Small intestine (tissue), 7 donors: ENCODE measurements at regions not wholly inside any gene's neighbourhood (a gene's known extent, or its start where the extent isn't known, plus 50 kb on each side); places are given as distances from the start of the nearest gene placed in this dataset.

Experiments used
- DNase-seq, 2 donors: peaks; one replicate each; pipeline versions ENCODE4 v3.0.0 to v3.0.0-alpha.2; 2013
- FAIRE-seq: peaks from 2 replicates; lab custom pipeline; 2012; peaks lifted over from hg19 to GRCh38; lab: Jason Lieb, UNC
- H3K27ac ChIP-seq, 3 donors: one replicate each; pipeline ENCODE4 v1.5.1; 2013; ENCODE audit warnings: low read length in 2 of 3, mild to moderate bottlenecking in 2 of 3, control low read depth in 1 of 3, inconsistent platforms in 1 of 3, low read depth in 1 of 3, moderate library complexity in 1 of 3
- H3K27me3 ChIP-seq, 3 donors: one replicate each; pipeline ENCODE4 v1.6.1; 2013; ENCODE audit warnings: low read length in 3 of 3, inconsistent platforms in 1 of 3; ENCODE audit not compliant: control insufficient read depth in 3 of 3, insufficient read depth in 3 of 3
- H3K36me3 ChIP-seq, 3 donors: one replicate each; pipeline ENCODE4 v1.6.1; 2013; ENCODE audit warnings: low read length in 3 of 3, inconsistent platforms in 1 of 3, low read depth in 1 of 3, mild to moderate bottlenecking in 1 of 3, moderate library complexity in 1 of 3; ENCODE audit not compliant: control insufficient read depth in 3 of 3, insufficient read depth in 2 of 3
- H3K4me1 ChIP-seq, 3 donors: one replicate each; pipeline ENCODE4 v1.6.1; 2013; ENCODE audit warnings: low read length in 2 of 3, inconsistent platforms in 1 of 3, low read depth in 1 of 3, mild to moderate bottlenecking in 1 of 3, moderate library complexity in 1 of 3; ENCODE audit not compliant: control insufficient read depth in 3 of 3, insufficient read depth in 2 of 3
- H3K4me3 ChIP-seq, 3 donors: one replicate each; pipeline ENCODE4 v1.5.1; 2013; ENCODE audit warnings: low read length in 3 of 3, control low read depth in 1 of 3, inconsistent platforms in 1 of 3, low read depth in 1 of 3, mild to moderate bottlenecking in 1 of 3, moderate library complexity in 1 of 3
- H3K9me3 ChIP-seq, 2 donors: one replicate each; pipeline ENCODE4 v1.6.1; 2013; ENCODE audit warnings: low read depth in 1 of 2, low read length in 1 of 2; ENCODE audit not compliant: control insufficient read depth in 2 of 2, insufficient read depth in 1 of 2
- WGBS, 3 donors: extraction: QIAGEN DNeasy Blood & Tissue Kit; methylation state at CpG; one replicate each; pipeline ENCODE4 v1.1.7; 2013; 5-methylcytosine and 5-hydroxymethylcytosine counted together
- donor health status: healthy with polysubstance abuse.
- donor health status: control.
- donor health status: control.
- donor health status: Bipolar disorder and iron deficiency.
- donor health status: healthy.

DNA sequence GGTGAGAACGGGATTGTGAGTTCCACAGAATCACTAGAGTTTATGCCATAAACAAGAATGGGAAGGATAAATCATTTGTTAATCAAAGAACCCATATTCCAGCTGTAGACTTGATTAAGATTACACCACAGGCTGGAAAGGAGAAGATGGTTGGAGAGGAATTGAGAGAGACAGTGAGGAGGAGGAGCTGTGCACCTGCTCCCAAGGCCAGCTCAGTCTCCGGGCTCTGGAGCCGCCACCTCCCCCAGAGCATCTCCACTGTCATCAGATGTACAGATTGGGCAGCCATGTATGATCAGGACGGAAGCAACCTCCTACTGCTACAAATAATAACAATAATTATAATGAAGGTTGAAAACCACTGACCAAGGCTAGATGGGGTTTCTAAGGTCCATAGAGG is 170.0 kb downstream of the MINAR1 start:
- WGBS, 3 donors = 80 to 87% (median 86%) methylated on average over 4 of the region's 4 CpGs
- Histone ChIP-seq H3K4me1 (no peaks in the 10 kb centered on the region), H3K36me3 (no peaks in the 10 kb centered on the region), H3K9me3 (no peaks in the 10 kb centered on the region), H3K27ac (no peak overlapping the region), H3K4me3 (no peak overlapping the region), H3K27me3 (peaks cover 0 to 4% (median 0%) of the 10 kb centered on the region in 3 donors)
- FAIRE-seq = no peak
- DNase-seq = no peak

DNA sequence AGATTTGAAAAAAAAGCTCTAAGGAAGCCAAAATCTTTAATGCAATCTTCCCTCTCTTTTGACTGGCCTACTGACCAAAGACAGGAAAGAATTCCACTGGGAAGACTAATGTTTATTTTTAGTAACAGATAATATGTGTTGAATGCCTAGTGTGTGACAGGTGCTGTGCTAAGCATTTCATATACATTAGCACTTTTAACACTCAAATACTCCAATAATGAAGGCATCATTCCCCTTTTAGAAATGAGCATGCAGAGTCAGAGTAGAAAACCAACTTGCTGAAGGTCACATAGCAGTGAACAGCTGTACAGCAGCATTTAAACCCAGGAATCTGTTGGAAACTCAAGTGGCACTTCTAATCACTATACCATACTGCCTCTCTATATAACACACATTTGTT is 170.6 kb downstream of the MINAR1 start:
- Histone ChIP-seq H3K27ac (no peak overlapping the region), H3K4me3 (no peak overlapping the region), H3K4me1 (no peaks in the 10 kb centered on the region), H3K27me3 (peaks cover 0 to 4% (median 0%) of the 10 kb centered on the region in 3 donors), H3K36me3 (no peaks in the 10 kb centered on the region), H3K9me3 (no peaks in the 10 kb centered on the region)
- FAIRE-seq = no peak
- DNase-seq = no peak

DNA sequence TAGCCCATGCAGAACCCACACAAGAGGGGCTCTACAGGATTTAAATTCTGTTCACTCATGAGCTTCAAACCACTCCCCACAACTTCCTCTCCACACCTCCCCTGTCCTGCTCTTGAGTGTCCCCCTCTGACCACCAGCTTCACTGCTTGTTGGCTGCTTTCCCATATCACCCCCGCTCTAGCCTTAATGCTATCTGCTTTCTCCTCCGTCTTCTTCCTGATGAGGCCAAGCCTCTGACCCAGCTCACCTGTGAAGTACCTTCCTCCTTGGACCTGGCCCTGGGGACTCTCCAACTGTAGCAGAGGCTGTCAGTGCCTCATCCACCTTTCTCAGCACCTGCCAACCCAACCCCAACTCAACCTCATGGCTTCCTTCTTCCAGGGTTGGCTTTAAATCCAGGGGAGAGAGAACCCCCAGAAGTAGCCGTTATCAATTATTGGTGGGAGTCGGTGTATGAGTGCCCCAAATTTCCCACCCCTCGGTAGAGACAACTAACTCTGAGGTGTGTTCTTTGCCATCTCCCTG is 174.8 kb downstream of the MINAR1 start:
- no peaks in the 10 kb centered on the region for H3K9me3 ChIP-seq
- no peak for FAIRE-seq
- H3K36me3 ChIP-seq = no peaks in the 10 kb centered on the region
- H3K27me3 ChIP-seq = peaks cover 0 to 4% (median 0%) of the 10 kb centered on the region in 3 donors
- H3K4me1 ChIP-seq = no peaks in the 10 kb centered on the region
- H3K27ac ChIP-seq = no peak overlapping the region
- H3K4me3 ChIP-seq = no peak overlapping the region
- DNase-seq = no peak
- 83 to 93% (median 89%) methylated on average over 5 of the region's 5 CpGs for WGBS, 3 donors

DNA sequence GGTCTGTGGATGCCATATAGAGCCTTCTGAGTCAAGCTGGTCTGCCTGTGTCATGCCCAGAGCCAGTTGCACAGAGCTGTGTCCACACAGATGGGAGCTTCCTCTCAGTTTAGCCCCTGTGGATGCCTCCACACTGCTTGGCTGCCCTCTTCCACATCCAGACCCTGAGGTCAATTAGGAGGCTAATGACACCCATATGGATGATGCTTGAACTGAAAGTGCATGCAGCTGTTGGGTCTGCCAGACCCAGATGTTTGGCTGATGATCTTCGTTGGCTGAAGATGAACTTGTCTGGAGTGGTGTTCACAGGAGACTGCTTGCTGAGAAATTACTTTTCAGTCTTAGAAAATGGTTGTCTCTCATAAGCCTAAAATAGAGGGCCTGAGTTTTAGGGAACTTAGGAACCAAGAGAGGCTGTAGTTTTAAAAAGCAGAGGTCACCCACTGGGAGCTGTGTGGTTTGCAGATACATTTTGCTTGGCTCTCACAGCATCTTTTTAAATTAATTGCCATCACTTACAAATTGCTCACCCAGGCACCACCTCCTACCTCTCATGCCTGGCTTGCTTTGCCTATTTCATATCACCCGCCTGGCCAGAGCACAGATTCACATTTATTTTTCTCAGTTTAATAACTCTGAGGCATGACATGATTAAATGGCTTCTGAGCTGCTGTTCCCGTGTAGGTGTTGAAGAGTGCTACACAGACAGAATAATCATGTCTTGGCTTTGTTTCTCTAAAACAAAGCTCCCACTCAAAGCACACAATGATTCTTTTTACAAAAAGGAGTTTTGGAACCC is 176.1 kb downstream of the MINAR1 start:
- WGBS, 3 donors = 71 to 86% (median 78%) methylated on average over 3 of the region's 3 CpGs
- Histone ChIP-seq H3K36me3 (no peaks in the 10 kb centered on the region), H3K27ac (no peak overlapping the region), H3K4me1 (no peaks in the 10 kb centered on the region), H3K4me3 (no peak overlapping the region), H3K27me3 (peaks cover 0 to 4% (median 0%) of the 10 kb centered on the region in 3 donors), H3K9me3 (no peaks in the 10 kb centered on the region)
- FAIRE-seq = no peak
- no peak for DNase-seq

DNA sequence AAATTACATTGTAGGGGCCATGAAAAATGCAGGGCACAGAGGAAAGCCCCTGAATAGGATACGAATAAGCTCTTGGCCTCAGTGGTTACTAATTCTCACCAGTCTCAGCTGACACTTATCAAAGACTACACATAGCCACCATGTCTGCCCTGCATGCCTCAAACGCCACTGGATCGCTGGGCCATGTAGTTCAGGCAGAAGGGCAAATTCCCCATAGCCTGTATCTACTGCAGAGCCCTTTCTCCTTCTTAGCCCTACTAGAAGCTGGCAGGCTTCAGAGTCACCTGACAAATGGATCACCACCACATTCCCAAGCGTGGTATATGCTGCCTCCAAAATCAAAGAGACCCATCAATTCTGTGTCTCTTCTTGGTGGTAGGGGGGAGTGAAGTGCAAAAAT is 177.4 kb downstream of the MINAR1 start:
- FAIRE-seq (no peak), DNase-seq (no peak)
- no peaks in the 10 kb centered on the region for H3K36me3 ChIP-seq
- no peak overlapping the region for H3K27ac ChIP-seq
- no peaks in the 10 kb centered on the region for H3K9me3 ChIP-seq
- 85 to 91% (median 87%) methylated on average over 4 of the region's 4 CpGs for WGBS, 3 donors
- H3K4me3 ChIP-seq = no peak overlapping the region
- H3K4me1 ChIP-seq = no peaks in the 10 kb centered on the region
- no peaks in the 10 kb centered on the region for H3K27me3 ChIP-seq

DNA sequence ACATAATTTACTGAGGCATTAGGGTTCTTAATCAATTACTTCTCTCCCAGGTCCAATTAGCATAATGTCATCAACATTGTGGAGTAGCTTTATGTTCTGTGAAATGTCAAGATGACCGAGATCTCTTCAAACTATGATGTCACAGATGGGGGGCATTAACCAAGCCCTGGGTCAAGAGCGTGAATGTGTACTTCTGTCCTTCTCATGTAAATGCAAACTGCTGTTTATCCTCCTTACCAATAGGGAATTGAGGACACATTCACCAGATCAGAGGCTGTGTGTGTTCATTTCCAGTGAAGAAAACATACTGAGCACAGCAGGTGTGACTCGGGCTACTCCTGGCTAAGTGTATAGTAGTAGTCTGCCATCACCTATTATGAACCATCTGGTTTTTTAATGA is 177.9 kb downstream of the MINAR1 start:
- FAIRE-seq = no peak
- Histone ChIP-seq H3K9me3 (no peaks in the 10 kb centered on the region), H3K4me3 (no peak overlapping the region), H3K4me1 (no peaks in the 10 kb centered on the region), H3K27me3 (no peaks in the 10 kb centered on the region), H3K27ac (no peak overlapping the region), H3K36me3 (no peaks in the 10 kb centered on the region)
- WGBS, 3 donors = 89 to 94% (median 90%) methylated on average over 3 of the region's 3 CpGs
- DNase-seq = no peak

DNA sequence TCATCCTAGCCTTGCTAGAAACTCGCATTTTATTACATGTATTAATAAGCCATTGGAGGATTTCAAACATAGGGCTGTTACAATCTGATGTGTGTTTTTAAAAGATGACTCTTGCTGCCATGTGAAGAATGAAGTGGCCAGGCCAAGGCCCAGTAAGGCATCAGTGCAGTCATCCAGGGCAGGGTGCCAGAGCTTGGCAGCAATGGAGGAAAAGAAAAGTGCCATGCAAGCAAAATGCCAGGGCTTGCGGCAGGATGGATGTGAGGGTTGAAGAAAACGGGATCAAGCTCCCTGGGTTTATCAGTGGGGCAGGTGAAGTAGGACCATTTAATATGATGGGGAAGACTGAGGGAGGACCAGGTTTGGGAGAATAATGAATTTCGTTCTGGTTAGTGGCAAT is 183.6 kb downstream of the MINAR1 start:
- Histone ChIP-seq H3K4me1 (no peaks in the 10 kb centered on the region), H3K27me3 (peaks cover 0 to 3% (median 0%) of the 10 kb centered on the region in 3 donors), H3K36me3 (no peaks in the 10 kb centered on the region), H3K4me3 (no peak overlapping the region), H3K9me3 (no peaks in the 10 kb centered on the region), H3K27ac (no peak overlapping the region)
- FAIRE-seq (no peak), DNase-seq (no peak)
- WGBS, 3 donors = 75 to 83% (median 81%) methylated on average over 4 of the region's 4 CpGs

DNA sequence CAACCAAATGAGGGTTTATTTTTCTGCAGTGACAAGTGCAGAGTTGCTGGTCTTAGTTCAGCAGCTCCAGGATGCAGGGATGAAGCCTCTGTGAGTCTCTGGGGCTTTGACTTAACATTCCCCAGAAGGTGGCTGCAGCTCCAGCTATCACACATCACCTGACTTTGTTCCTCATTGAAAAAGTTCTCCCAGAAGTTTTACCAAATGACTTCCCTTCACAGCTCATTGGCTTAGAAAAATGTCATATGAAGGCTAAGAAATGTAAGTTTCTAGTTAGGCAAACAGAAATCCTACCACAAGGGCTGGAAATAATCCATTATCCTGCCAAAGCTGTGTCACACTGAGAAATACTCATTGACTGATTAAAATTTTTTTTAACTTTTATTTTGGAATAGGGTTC is 184.9 kb downstream of the MINAR1 start:
- H3K27me3 ChIP-seq = peaks cover 0 to 3% (median 0%) of the 10 kb centered on the region in 3 donors
- H3K27ac ChIP-seq = no peak overlapping the region
- H3K9me3 ChIP-seq = no peaks in the 10 kb centered on the region
- no peak overlapping the region for H3K4me3 ChIP-seq
- no peak for DNase-seq
- H3K4me1 ChIP-seq = no peaks in the 10 kb centered on the region
- no peak for FAIRE-seq
- no peaks in the 10 kb centered on the region for H3K36me3 ChIP-seq
